ENCODE measurements at regions not wholly inside any gene's neighbourhood (a gene's known extent, or its start where the extent isn't known, plus 50 kb on each side); places are given as distances from the start of the nearest gene placed in this dataset.

DNA sequence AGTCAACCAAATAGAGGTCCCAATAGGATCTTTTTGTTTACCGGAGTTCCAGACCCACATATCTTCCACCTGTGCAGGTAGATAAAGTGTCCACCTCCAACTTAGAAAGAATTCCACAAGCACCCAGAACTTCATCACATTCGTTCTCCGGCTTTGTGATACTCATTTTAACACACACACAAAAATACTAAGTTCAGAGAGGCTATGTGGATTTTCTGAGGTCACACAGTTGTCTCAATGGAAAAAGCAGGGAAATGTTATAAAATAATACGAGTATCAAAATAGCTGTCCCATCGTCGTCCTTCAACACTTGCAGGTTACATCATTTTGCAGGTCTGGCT, 137.5 kb downstream of the TMCO5A start:
- Histone ChIP-seq H2BK15ac (replicated peaks; ENCODE audit: low read depth) (no peak overlapping the region), H3K27me3 (ENCODE audit: insufficient read depth, low read length, poor library complexity) (no peaks in the 10 kb centered on the region), H2BK5ac (ENCODE audit: low read length) (no peak overlapping the region), H3K56ac (ENCODE audit: low read length) (peak overlapping the region; percentile 86), H3K4me3 (ENCODE audit: low read length) (no peak overlapping the region), H3K79me1 (ENCODE audit: low read length) (no peaks in the 10 kb centered on the region), H3K9ac (ENCODE audit: low read length) (peak overlapping the region; percentile 67), H4K5ac (ENCODE audit: low read length) (no peak overlapping the region), H3K4me2 (ENCODE audit: low read length) (no peak overlapping the region), H2BK120ac (ENCODE audit: low read depth, low read length) (no peak overlapping the region), H3K4me1 (ENCODE audit: control insufficient read depth, low read depth, low read length) (peaks cover 7% of the 10 kb centered on the region), H3K27ac (ENCODE audit: low read depth, low read length) (peak overlapping the region; percentile 94), H2AK5ac (ENCODE audit: low read length) (no peak overlapping the region), H3K79me2 (ENCODE audit: control insufficient read depth, insufficient read depth, low read length) (no peaks in the 10 kb centered on the region), H3K23ac (ENCODE audit: low read length) (no peak overlapping the region), H3K4ac (ENCODE audit: low read depth, low read length) (no peak overlapping the region), H3K18ac (ENCODE audit: low read length) (peak overlapping the region; percentile 46), H3K36me3 (ENCODE audit: control insufficient read depth, insufficient read depth, low read length) (no peaks in the 10 kb centered on the region), H4K8ac (ENCODE audit: low read depth, low read length) (no peak overlapping the region)
- no peak for DNase-seq
- no CpG with 5 or more reads among the region's 6 CpGs for WGBS (ENCODE audit: extremely low coverage, insufficient coverage, low lambda C conversion rate)

DNA sequence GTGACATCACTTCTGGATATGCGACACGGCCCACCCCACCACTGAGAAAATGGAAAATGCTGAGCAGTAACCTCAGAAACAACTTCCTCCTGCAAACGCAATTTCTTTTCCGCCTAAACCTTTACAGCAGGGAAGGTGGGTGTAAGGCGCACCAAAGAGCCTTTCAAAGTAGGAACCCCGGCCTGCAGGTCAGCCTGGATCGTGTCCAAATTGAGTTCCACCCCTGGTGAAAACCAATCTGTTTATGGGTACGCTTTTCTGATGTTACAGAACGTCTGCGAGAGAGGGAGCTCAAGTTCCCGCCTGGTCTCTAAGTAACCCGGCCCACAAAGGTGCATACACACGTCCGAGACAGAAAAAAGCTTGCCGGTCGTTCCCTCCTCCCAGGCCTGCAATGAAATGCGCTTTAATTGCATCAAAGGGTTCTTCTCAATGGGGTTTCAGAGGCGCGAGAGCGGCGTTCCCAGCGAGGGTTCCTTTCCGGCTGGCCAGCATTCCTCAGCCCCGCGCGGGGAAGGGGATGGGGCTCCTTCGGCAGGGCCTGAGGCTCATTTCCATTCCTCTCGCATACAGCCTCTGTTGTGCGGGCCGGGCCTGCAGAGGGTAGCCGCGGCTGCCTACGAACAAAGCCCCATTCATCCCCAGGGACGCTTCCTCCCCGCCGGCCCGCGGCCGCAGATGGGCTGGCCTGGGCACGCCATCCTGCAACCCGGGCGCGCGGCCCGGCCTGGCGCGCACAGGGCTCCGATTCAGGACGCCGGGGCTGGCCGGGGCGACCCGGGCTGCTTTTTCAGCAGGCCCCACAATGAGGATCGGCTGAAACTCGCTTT, 138.1 kb downstream of the TMCO5A start:
- H2BK120ac ChIP-seq (ENCODE audit: low read depth, low read length) = peak overlapping the region; percentile 62
- H2AK5ac ChIP-seq (ENCODE audit: low read length) = no peak overlapping the region
- H2BK5ac ChIP-seq (ENCODE audit: low read length) = no peak overlapping the region
- H3K4me2 ChIP-seq (ENCODE audit: low read length) = peak overlapping the region; percentile 21
- no peak overlapping the region for H2BK15ac ChIP-seq (replicated peaks; ENCODE audit: low read depth)
- H3K36me3 ChIP-seq (ENCODE audit: control insufficient read depth, insufficient read depth, low read length) = no peaks in the 10 kb centered on the region
- H3K4ac ChIP-seq (ENCODE audit: low read depth, low read length) = peak overlapping the region; percentile 4
- no CpG with 5 or more reads among the region's 55 CpGs for WGBS (ENCODE audit: extremely low coverage, insufficient coverage, low lambda C conversion rate)
- H3K9ac ChIP-seq (ENCODE audit: low read length) = peak overlapping the region; percentile 67
- H3K18ac ChIP-seq (ENCODE audit: low read length) = peak overlapping the region; percentile 46
- H3K79me2 ChIP-seq (ENCODE audit: control insufficient read depth, insufficient read depth, low read length) = no peaks in the 10 kb centered on the region
- no peaks in the 10 kb centered on the region for H3K79me1 ChIP-seq (ENCODE audit: low read length)
- H3K27ac ChIP-seq (ENCODE audit: low read depth, low read length) = peak overlapping the region; percentile 94
- DNase-seq = peak; percentile 98
- H4K8ac ChIP-seq (ENCODE audit: low read depth, low read length) = peak overlapping the region; percentile 60
- peaks cover 7% of the 10 kb centered on the region for H3K4me1 ChIP-seq (ENCODE audit: control insufficient read depth, low read depth, low read length)
- no peak overlapping the region for H3K23ac ChIP-seq (ENCODE audit: low read length)
- peak overlapping the region; percentile 6 for H3K4me3 ChIP-seq (ENCODE audit: low read length)
- H3K27me3 ChIP-seq (ENCODE audit: insufficient read depth, low read length, poor library complexity) = no peaks in the 10 kb centered on the region
- H3K56ac ChIP-seq (ENCODE audit: low read length) = peak overlapping the region; percentile 86
- H4K5ac ChIP-seq (ENCODE audit: low read length) = no peak overlapping the region

DNA sequence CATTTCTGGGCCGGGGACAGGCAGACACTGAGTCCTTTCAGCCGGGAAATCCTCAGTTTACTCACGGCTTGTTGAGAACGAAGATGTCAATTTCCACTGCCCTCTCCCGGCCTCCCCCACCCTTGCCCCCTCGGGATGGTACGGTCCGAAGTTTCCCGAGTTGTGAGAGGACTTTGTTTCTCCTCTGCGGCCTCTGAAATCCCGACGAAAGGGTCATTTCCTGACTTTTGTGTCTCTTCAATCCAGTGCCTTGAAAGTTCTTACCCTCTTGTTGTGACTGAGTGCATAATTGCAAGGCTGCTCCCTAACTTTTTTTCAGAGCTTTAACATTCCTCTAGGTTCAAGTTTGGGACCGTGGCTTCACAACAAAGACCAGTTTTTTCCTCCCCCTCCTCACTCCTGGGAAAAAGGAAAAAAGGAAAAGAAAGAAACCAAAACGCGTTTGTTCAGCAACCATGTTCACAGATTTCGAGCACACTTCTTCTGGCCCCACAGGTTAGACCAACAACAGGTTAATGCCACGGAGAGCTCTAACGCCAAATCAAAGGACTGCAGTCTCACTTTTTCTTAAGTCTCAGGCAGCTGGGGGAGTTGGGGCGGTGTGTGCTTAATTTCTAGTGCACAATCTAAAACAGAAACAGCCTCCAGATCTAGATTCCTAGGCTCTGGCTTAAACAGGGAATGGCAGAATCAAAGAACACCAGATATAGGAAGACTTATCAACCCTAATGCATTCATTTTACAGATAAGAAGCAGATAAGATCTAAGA, 138.9 kb downstream of the TMCO5A start:
- peak; percentile 79 for DNase-seq
- H3K79me1 ChIP-seq (ENCODE audit: low read length) = no peaks in the 10 kb centered on the region
- no peaks in the 10 kb centered on the region for H3K79me2 ChIP-seq (ENCODE audit: control insufficient read depth, insufficient read depth, low read length)

DNA sequence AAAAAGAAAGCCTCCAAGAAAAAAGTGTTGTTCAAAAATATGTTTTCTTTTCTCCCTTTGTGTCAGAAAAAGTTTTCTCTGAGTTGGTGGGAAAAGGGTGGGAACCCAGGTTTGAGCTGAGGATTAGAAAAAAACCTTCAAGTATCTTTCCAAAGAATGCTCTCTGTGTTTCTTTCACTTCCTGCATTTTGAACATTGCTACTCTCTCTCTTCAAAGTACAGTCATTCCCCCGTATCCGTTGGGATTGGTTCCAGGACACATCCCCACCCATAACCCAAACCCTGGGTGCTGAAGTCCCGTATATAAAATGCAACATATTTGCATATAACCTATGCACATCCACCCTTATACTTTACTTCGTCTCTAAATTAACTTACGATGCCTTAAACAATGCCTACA, 139.6 kb downstream of the TMCO5A start:
- H3K18ac ChIP-seq (ENCODE audit: low read length) = no peak overlapping the region
- H4K5ac ChIP-seq (ENCODE audit: low read length) = no peak overlapping the region
- H3K36me3 ChIP-seq (ENCODE audit: control insufficient read depth, insufficient read depth, low read length) = no peaks in the 10 kb centered on the region
- H4K8ac ChIP-seq (ENCODE audit: low read depth, low read length) = no peak overlapping the region
- no peak overlapping the region for H3K23ac ChIP-seq (ENCODE audit: low read length)
- WGBS (ENCODE audit: extremely low coverage, insufficient coverage, low lambda C conversion rate) = 100% methylated on average over 2 of the region's 5 CpGs
- H3K27ac ChIP-seq (ENCODE audit: low read depth, low read length) = no peak overlapping the region
- H3K4me3 ChIP-seq (ENCODE audit: low read length) = no peak overlapping the region
- H2BK120ac ChIP-seq (ENCODE audit: low read depth, low read length) = peak overlapping the region; percentile 21
- H3K56ac ChIP-seq (ENCODE audit: low read length) = peak overlapping the region; percentile 2
- no peak overlapping the region for H3K4me2 ChIP-seq (ENCODE audit: low read length)
- no peaks in the 10 kb centered on the region for H3K27me3 ChIP-seq (ENCODE audit: insufficient read depth, low read length, poor library complexity)
- H3K9ac ChIP-seq (ENCODE audit: low read length) = no peak overlapping the region
- no peak overlapping the region for H2BK5ac ChIP-seq (ENCODE audit: low read length)
- H3K4ac ChIP-seq (ENCODE audit: low read depth, low read length) = no peak overlapping the region
- H3K79me1 ChIP-seq (ENCODE audit: low read length) = no peaks in the 10 kb centered on the region
- H3K4me1 ChIP-seq (ENCODE audit: control insufficient read depth, low read depth, low read length) = peaks cover 7% of the 10 kb centered on the region
- H2BK15ac ChIP-seq (replicated peaks; ENCODE audit: low read depth) = peak overlapping the region; percentile 42
- H2AK5ac ChIP-seq (ENCODE audit: low read length) = no peak overlapping the region
- DNase-seq = no peak
- no peaks in the 10 kb centered on the region for H3K79me2 ChIP-seq (ENCODE audit: control insufficient read depth, insufficient read depth, low read length)

More for the DNA sequence above, 138.9 kb downstream of the TMCO5A start:
- H3K36me3 ChIP-seq (ENCODE audit: control insufficient read depth, insufficient read depth, low read length) = no peaks in the 10 kb centered on the region
- no peak overlapping the region for H2BK15ac ChIP-seq (replicated peaks; ENCODE audit: low read depth)
- peak overlapping the region; percentile 21 for H3K4me2 ChIP-seq (ENCODE audit: low read length)
- H3K56ac ChIP-seq (ENCODE audit: low read length) = peak overlapping the region; percentile 86
- peak overlapping the region; percentile 94 for H4K5ac ChIP-seq (ENCODE audit: low read length)
- H3K27me3 ChIP-seq (ENCODE audit: insufficient read depth, low read length, poor library complexity) = no peaks in the 10 kb centered on the region
- no peak overlapping the region for H3K4me3 ChIP-seq (ENCODE audit: low read length)
- WGBS (ENCODE audit: extremely low coverage, insufficient coverage, low lambda C conversion rate) = no CpG with 5 or more reads among the region's 19 CpGs
- peaks cover 7% of the 10 kb centered on the region for H3K4me1 ChIP-seq (ENCODE audit: control insufficient read depth, low read depth, low read length)
- peak overlapping the region; percentile 94 for H3K27ac ChIP-seq (ENCODE audit: low read depth, low read length)
- peak overlapping the region; percentile 12 for H2BK5ac ChIP-seq (ENCODE audit: low read length)
- peak overlapping the region; percentile 67 for H3K9ac ChIP-seq (ENCODE audit: low read length)
- H3K23ac ChIP-seq (ENCODE audit: low read length) = no peak overlapping the region
- H3K18ac ChIP-seq (ENCODE audit: low read length) = peak overlapping the region; percentile 46
- H2BK120ac ChIP-seq (ENCODE audit: low read depth, low read length) = peak overlapping the region; percentile 65
- H3K4ac ChIP-seq (ENCODE audit: low read depth, low read length) = peak overlapping the region; percentile 50
- peak overlapping the region; percentile 60 for H4K8ac ChIP-seq (ENCODE audit: low read depth, low read length)
- H2AK5ac ChIP-seq (ENCODE audit: low read length) = no peak overlapping the region

DNA sequence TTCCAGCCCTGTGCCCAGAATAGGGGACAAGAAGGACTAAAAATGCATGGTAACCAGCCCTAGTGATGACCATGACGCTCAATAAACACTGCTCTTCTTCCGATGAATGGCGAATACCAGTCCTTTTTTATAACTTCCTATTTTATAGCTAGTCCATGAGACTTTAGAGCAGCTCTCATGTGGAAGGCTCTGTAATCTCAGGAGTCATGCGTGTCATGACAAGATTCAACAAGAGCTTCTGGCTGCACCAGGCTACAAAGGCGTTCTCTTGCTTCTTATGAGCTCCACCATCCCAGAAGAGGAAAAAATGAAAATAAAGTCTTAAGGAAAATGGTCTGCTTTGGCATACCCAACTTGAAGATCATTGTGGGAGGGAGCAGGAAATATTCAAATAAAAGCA, 141.0 kb downstream of the TMCO5A start:
- H3K36me3 ChIP-seq (ENCODE audit: control insufficient read depth, insufficient read depth, low read length) = no peaks in the 10 kb centered on the region
- no peak overlapping the region for H2AK5ac ChIP-seq (ENCODE audit: low read length)
- peaks cover 7% of the 10 kb centered on the region for H3K4me1 ChIP-seq (ENCODE audit: control insufficient read depth, low read depth, low read length)
- H4K8ac ChIP-seq (ENCODE audit: low read depth, low read length) = no peak overlapping the region
- no peak overlapping the region for H3K27ac ChIP-seq (ENCODE audit: low read depth, low read length)
- H3K4ac ChIP-seq (ENCODE audit: low read depth, low read length) = no peak overlapping the region
- no peak overlapping the region for H4K5ac ChIP-seq (ENCODE audit: low read length)
- H3K56ac ChIP-seq (ENCODE audit: low read length) = no peak overlapping the region
- no peak for DNase-seq
- H3K79me2 ChIP-seq (ENCODE audit: control insufficient read depth, insufficient read depth, low read length) = no peaks in the 10 kb centered on the region
- no peak overlapping the region for H2BK120ac ChIP-seq (ENCODE audit: low read depth, low read length)
- H2BK15ac ChIP-seq (replicated peaks; ENCODE audit: low read depth) = no peak overlapping the region
- H2BK5ac ChIP-seq (ENCODE audit: low read length) = no peak overlapping the region
- H3K4me3 ChIP-seq (ENCODE audit: low read length) = no peak overlapping the region
- H3K18ac ChIP-seq (ENCODE audit: low read length) = no peak overlapping the region
- no peaks in the 10 kb centered on the region for H3K79me1 ChIP-seq (ENCODE audit: low read length)
- no peaks in the 10 kb centered on the region for H3K27me3 ChIP-seq (ENCODE audit: insufficient read depth, low read length, poor library complexity)
- H3K9ac ChIP-seq (ENCODE audit: low read length) = no peak overlapping the region
- no peak overlapping the region for H3K23ac ChIP-seq (ENCODE audit: low read length)
- WGBS (ENCODE audit: extremely low coverage, insufficient coverage, low lambda C conversion rate) = no CpG with 5 or more reads among the region's 5 CpGs
- H3K4me2 ChIP-seq (ENCODE audit: low read length) = no peak overlapping the region

Data from mesendoderm (in vitro differentiated cells).